ENCODE measurements at regions not wholly inside any gene's neighbourhood (a gene's known extent, or its start where the extent isn't known, plus 50 kb on each side); places are given as distances from the start of the nearest gene placed in this dataset.
A peak's percentile ranks its signal among the peaks of the same experiment; 100 is the strongest.

GRCh38 chr9:12972608-12973589 is 198.1 kb downstream of the LURAP1L start:
- TF ChIP-seq ZFX (IDR thresholded peaks at IDR 0.05) (no peak), CTCF (conservative IDR thresholded peaks at IDR 0.05) (no peak)
- H3K27ac ChIP-seq, result no peak overlapping the region

- TF ChIP-seq CTCF (conservative IDR thresholded peaks at IDR 0.05) (no peak), ZFX (IDR thresholded peaks at IDR 0.05) (no peak)
- no peak overlapping the region for H3K27ac ChIP-seq
Measured at GRCh38 chr9:12973710-12974109, 198.9 kb downstream of the LURAP1L start.

- H3K27ac ChIP-seq, result no peak overlapping the region
- no peak for TF ChIP-seq ZFX (IDR thresholded peaks at IDR 0.05)
Measured at GRCh38 chr9:12974671-12975070, 199.9 kb downstream of the LURAP1L start.

- no peak overlapping the region for H3K27ac ChIP-seq
- TF ChIP-seq ZFX (IDR thresholded peaks at IDR 0.05) (no peak), CTCF (conservative IDR thresholded peaks at IDR 0.05) (no peak)
Measured at GRCh38 chr9:12975496-12975895, 200.7 kb downstream of the LURAP1L start.

GRCh38 chr9:12980085-12980851 is 205.4 kb downstream of the LURAP1L start:
- no peak for TF ChIP-seq ZFX (IDR thresholded peaks at IDR 0.05)
- no peak overlapping the region for H3K27ac ChIP-seq

- TF ChIP-seq ZFX (IDR thresholded peaks at IDR 0.05) (no peak), CTCF (conservative IDR thresholded peaks at IDR 0.05) (peak; percentile 23; the same call in 1 of the 2 replicates)
- no peak overlapping the region for H3K27ac ChIP-seq
Measured at GRCh38 chr9:12988258-12988657, 213.4 kb downstream of the LURAP1L start.

GRCh38 chr9:12989669-12990068 is 214.8 kb downstream of the LURAP1L start:
- no peak overlapping the region for H3K27ac ChIP-seq
- TF ChIP-seq CTCF (conservative IDR thresholded peaks at IDR 0.05) (no peak), ZFX (IDR thresholded peaks at IDR 0.05) (no peak)

- no peak for TF ChIP-seq ZFX (IDR thresholded peaks at IDR 0.05)
- no peak for TF ChIP-seq CTCF (conservative IDR thresholded peaks at IDR 0.05)
- no peak overlapping the region for H3K27ac ChIP-seq
Measured at GRCh38 chr9:12993466-12993865, 218.6 kb downstream of the LURAP1L start.

Measured in C4-2B (cell line).